ENCODE measurements at regions not wholly inside any gene's neighbourhood (a gene's known extent, or its start where the extent isn't known, plus 50 kb on each side); places are given as distances from the start of the nearest gene placed in this dataset.

- DNase-seq (ENCODE audit: low read depth in 2 of 3, low spot score in 1 of 3): no peak
Observed at GRCh38 chr13:61709258-61709657, 293.6 kb upstream of the PCDH20 start.

- no peak for DNase-seq (ENCODE audit: low read depth in 2 of 3, low spot score in 1 of 3)
Observed at GRCh38 chr13:61706899-61707298, 291.2 kb upstream of the PCDH20 start.

DNA sequence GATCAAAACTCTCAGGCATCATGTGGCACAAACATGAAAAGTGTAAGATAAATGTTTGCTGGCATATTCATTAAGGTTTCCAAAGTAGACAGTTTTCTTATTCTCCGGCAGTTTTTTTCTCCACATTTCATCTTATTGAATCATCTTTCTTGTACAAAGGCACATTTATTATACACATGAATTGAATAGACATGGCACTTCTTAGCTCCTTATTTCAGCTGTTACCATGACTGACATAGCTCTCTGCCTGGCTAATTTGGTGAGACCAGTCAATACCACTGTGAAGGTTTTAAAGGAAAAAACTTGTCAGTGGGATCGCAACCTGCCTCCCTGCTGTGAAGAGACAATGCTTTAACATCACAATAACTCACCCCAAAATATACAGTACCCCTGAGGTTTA is 285.0 kb upstream of the PCDH20 start:
- DNase-seq (ENCODE audit: low read depth in 2 of 3, low spot score in 1 of 3): no peak

GRCh38 chr13:61700181-61700580 is 284.5 kb upstream of the PCDH20 start:
- no peak for DNase-seq (ENCODE audit: low read depth in 2 of 3, low spot score in 1 of 3)

- DNase-seq (ENCODE audit: low read depth in 2 of 3, low spot score in 1 of 3): no peak
Observed at GRCh38 chr13:61696676-61697075, 281.0 kb upstream of the PCDH20 start.

- no peak for DNase-seq (ENCODE audit: low read depth in 2 of 3, low spot score in 1 of 3)
Observed at GRCh38 chr13:61695147-61695546, 279.5 kb upstream of the PCDH20 start.

DNA sequence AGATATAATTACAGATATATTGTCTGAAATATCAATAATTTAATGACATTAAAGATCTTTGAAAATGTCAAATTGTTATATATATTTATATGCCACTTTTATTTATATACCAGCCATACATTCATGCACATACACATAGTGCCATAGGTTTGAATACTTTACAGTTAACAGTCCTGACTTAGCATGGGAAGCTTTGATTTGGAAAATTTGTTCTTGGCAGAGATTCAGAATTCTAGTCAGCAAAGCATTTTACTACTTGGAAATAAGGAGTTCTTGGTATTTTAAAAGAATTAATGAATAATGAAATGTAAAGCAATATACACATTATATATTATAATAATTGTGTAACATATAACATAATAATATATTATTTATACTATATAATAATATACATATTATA is 277.0 kb upstream of the PCDH20 start:
- no peak for DNase-seq (ENCODE audit: low read depth in 2 of 3, low spot score in 1 of 3)

DNA sequence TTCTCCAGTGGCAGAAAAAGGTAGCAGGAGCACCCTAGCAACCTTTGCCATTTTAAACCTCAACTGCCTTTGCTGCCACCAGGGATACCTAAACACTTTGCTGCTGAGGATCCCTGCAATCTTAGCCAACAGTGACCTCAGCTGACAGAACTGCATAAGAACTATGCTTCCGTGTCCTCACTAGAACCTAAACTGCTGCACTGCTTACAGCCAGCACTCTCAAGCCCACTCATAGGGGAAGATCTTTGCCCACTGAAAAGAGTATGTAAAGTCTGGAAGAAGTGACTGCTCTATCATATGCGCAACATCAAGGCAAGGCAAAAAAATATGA is 270.0 kb upstream of the PCDH20 start:
- DNase-seq (ENCODE audit: low read depth in 2 of 3, low spot score in 1 of 3): no peak

DNA sequence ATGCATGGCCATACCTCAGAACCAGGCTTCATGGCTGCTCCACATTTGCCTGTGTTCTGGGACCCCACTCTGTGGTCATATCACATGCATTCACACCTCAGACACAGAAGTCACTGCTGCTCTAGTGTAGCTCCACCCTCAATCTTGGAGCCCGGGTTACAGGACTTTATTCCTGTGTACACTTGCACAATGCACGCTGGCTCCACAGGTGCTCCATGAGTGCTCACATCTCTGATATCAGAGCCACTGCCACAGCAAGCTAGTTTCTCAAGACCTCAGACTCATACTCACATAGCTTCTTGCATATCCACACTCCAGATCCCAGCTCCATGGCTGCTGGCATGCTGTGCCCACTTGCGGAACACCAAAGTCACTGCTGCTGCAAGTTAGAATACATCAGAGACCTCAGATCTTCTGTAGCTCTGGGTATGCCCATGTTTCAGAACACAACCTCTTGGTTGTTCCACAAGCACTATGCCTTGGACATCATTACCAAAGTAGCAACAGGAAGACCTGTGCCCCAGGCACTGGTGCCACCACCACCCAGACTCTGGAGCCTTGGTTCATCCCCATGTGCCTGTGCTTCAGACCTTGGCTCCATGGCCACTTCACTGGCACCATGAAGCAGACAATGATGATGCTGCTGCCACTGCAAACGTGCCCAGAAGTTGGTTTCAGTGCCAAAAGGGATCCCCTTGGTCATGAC is 269.5 kb upstream of the PCDH20 start:
- DNase-seq (ENCODE audit: low read depth in 2 of 3, low spot score in 1 of 3): no peak

DNA sequence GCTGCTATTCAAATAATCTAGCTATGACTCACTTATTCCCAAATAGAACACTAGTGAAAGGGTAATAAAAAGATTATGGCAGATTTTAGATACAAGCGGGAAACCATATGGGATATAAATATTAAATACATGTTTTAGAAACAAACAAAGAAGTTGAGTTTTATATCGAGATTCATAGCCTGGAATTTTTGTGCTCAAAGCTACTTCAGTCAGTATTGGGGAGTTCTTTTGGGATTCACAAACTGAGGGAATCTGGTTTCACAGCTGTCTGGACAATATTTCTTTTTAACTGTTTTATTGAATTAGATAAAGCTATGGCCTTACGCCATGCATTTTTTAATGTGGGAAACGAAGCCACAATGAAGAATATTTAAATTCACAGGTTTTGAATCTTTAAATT is 257.1 kb upstream of the PCDH20 start:
- no peak for DNase-seq (ENCODE audit: low read depth in 2 of 3, low spot score in 1 of 3)

- no peak for DNase-seq (ENCODE audit: low read depth in 2 of 3, low spot score in 1 of 3)
Observed at GRCh38 chr13:61670384-61671161, 254.9 kb upstream of the PCDH20 start.

DNA sequence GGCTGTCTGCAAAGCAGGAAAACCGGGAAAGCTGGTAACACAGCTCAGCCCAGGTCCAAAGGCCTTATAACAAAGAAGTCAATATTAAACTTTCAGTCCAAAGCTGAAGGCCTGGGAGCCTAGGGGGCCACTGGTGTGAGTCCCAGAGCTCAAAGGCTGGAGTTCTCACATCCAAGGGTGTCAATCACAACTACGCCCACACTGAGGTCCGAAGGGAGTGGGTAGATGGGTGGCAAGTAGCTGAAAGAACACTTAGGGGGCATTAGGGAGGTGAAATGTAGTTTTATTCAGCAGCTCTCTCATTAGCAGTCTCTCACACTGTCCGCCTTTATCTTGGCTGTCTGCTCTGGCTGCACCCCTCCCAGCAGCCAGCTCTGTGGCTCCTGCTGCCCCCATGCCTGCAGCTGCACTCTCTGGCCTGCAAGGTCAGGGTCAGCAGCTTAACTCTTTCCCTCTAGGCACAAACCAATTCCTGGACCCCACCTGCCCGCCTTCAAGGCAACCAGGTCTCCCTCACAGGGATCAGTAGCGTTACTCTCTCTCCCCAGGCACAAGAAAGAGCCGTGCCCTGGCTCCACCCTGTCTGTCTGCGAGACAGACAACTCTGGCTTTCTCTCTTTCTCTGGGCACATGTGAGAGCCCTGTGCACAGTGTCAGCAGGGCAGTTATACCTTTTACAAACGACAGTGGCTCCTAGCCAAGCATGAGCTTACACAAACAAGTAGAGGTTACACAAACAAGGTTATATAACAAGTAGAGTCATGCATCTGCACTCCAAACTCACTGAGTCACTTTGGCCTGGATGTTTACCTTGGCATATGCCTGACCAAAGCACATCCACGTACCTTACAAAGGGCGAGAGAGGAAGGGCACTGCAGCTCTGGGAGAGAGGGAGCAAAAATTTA is 249.4 kb upstream of the PCDH20 start:
- DNase-seq (ENCODE audit: low read depth in 2 of 3, low spot score in 1 of 3): no peak

- no peak for DNase-seq (ENCODE audit: low read depth in 2 of 3, low spot score in 1 of 3)
Observed at GRCh38 chr13:61654481-61654880, 238.8 kb upstream of the PCDH20 start.

DNA sequence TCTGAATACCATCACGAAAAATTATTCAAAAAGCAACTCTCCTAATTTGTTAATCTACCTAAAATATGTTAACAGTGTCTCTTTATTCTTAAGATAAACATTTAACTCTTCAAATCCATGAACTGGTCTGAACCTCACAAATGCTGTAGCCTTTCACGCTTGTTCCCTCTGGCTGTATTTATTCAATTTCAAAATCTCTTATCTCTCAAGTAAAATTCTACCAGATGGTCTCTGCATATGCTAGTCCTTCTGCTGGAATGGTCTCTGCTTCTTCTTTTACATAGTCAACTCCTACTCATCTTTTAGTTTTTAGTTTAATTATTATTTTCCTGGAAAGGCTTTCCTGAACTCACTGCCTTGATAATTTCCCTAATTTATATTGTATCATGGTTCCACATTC is 232.9 kb upstream of the PCDH20 start:
- no peak for DNase-seq (ENCODE audit: low read depth in 2 of 3, low spot score in 1 of 3)

GRCh38 chr13:61612192-61612591 is 196.5 kb upstream of the PCDH20 start:
- no peak for DNase-seq (ENCODE audit: low read depth in 2 of 3, low spot score in 1 of 3)

- no peak for DNase-seq (ENCODE audit: low read depth in 2 of 3, low spot score in 1 of 3)
Observed at GRCh38 chr13:61608138-61608537, 192.5 kb upstream of the PCDH20 start.

DNA sequence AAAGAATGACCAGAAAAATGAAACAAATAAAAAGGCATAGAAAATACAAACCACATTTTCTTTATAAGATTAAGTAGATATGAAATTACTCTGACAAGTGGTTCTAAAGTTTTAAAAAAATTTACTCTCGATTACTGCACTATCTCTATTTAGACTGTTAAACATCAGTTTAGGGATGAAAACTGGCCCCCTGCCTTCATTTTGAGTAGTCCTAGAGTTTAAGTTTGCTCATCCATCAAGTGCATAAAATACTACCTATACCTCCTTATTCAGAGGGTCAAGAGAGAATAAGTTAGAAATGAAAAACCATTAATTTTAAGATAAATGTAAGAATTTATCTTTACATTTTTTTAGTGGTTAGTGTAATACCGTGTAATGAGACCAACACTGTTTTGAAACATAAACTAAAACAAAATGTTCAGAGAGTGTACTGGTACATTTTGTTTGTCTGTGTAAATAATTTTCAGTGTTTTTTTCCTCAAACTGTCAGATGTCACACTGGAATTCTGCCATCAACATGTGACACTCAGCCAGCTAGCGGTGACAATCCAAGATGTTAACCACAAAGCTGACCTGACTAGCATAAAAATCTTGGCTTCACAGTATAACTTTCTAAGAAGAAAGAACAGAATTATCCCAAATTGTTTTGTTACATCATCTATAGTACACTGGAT is 184.8 kb upstream of the PCDH20 start:
- no peak for DNase-seq (ENCODE audit: low read depth in 2 of 3, low spot score in 1 of 3)

GRCh38 chr13:61592489-61592888 is 176.8 kb upstream of the PCDH20 start:
- DNase-seq (ENCODE audit: low read depth in 2 of 3, low spot score in 1 of 3): no peak

- DNase-seq (ENCODE audit: low read depth in 2 of 3, low spot score in 1 of 3): no peak
Observed at GRCh38 chr13:61575973-61576372, 160.3 kb upstream of the PCDH20 start.

DNA sequence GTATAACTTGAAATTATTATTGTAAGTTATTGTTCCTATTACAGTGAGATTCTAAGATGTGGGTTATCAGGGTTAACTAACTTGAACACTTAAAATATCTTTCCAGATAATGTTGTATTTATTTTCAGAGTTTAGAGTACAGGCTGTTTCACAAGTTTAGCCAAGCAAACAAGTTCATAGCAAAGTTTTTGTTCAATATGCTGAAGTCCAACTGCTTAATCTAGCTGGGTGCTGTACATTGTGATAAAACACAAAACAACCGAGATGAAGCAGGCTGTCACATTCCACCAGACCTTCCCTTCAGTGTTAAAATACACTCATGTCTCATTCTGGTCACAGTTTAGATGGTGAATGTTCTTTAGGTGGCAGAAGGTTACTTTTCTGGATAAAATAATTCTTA is 148.0 kb upstream of the PCDH20 start:
- no peak for DNase-seq (ENCODE audit: low read depth in 2 of 3, low spot score in 1 of 3)

- no peak for DNase-seq (ENCODE audit: low read depth in 2 of 3, low spot score in 1 of 3)
Observed at GRCh38 chr13:61546911-61547310, 131.3 kb upstream of the PCDH20 start.
